HCT116 (cell line): ENCODE measurements at regions not wholly inside any gene's neighbourhood (a gene's known extent, or its start where the extent isn't known, plus 50 kb on each side); places are given as distances from the start of the nearest gene placed in this dataset.

ENCODE experiments used
- ATAC-seq: fragments of 200-7000 bp; cut with Tn5 transposase; 2 replicates; pipeline ENCODE4 v1.9.1; 2020; ENCODE audit warnings: mild to moderate bottlenecking, moderate library complexity
- BruUV-seq: library from RNA; stranded (reverse); fragments of 400-500 nt; replicated peaks from 2 replicates; lab custom pipeline; 2021; lab: Mats Ljungman, UMichigan
- CTCF ChIA-PET: fragments of 300-600 bp; sonication (Branson Sonifier 250); formaldehyde crosslinking; loops from one replicate; lab custom pipeline; 2021; ENCODE audit warnings: antibody characterized with exemption; lab: Charles Lee
- POLR2A ChIA-PET: fragments of 300-600, 350-600 bp; sonication (Branson Sonifier 250); formaldehyde crosslinking; loops from one replicate; lab custom pipeline; 2021; ENCODE audit warnings: antibody characterized with exemption; lab: Charles Lee
- RAD21 ChIA-PET, 2 experiments: fragments of 300-600 bp; sonication (Branson Sonifier 250); formaldehyde crosslinking; loops; one replicate each; lab custom pipeline; 2023; ENCODE audit warnings: low total read pairs in 2 of 2; ENCODE audit not compliant: uncharacterized antibody in 2 of 2, unreplicated experiment in 2 of 2, low non-redundant PET in 1 of 2; lab: Charles Lee
- DNase-seq: peaks from one replicate; pipeline ENCODE4 v3.0.0-alpha.2; 2010; ENCODE audit warnings: low read depth, low spot score
- H2AFZ ChIP-seq: fragments of 200-600 bp; shearing (Covaris generic), sonication (generic); 2 replicates; pipeline ENCODE4 v1.6.1; 2017; ENCODE audit warnings: low read depth, mixed run types, mixed read lengths, antibody characterized with exemption, low read length; ENCODE audit not compliant: poor library complexity, severe bottlenecking
- H3K27ac ChIP-seq: 2 replicates; pipeline ENCODE4 v1.5.1; 2012; ENCODE audit warnings: low read depth, low read length
- H3K27me3 ChIP-seq: fragments of 200-600 bp; sonication (generic); 2 replicates; pipeline ENCODE4 v1.6.1; 2016; ENCODE audit warnings: mixed run types, low read length, mixed read lengths; ENCODE audit not compliant: insufficient read depth
- H3K36me3 ChIP-seq, 2 experiments: fragments of 200-500 bp in 1 of 2; fragments of 200-600 bp in 1 of 2; sonication (Bioruptor generic) in 1 of 2; sonication (generic) in 1 of 2; 2 replicates each; pipeline versions ENCODE4 v1.5.1 to v1.6.1; 2014 to 2016; ENCODE audit warnings: low read length in 2 of 2, inconsistent platforms in 1 of 2, mixed read lengths in 1 of 2, mixed run types in 1 of 2; ENCODE audit not compliant: insufficient read depth in 2 of 2, control insufficient read depth in 1 of 2
- H3K4me1 ChIP-seq, 2 experiments: fragments of 200-600 bp in 1 of 2; sonication (generic) in 1 of 2; 2 replicates each; pipeline versions ENCODE4 v1.5.1 to v1.6.1; 2012 to 2017; ENCODE audit warnings: low read length in 2 of 2, inconsistent platforms in 1 of 2, mild to moderate bottlenecking in 1 of 2, mixed read lengths in 1 of 2, mixed run types in 1 of 2, moderate library complexity in 1 of 2; ENCODE audit not compliant: insufficient read depth in 2 of 2, control insufficient read depth in 1 of 2
- H3K4me2 ChIP-seq: fragments of 200-600 bp; sonication (generic); 2 replicates; pipeline ENCODE4 v1.6.1; 2017; ENCODE audit warnings: mixed run types, low read length, mixed read lengths
- H3K4me3 ChIP-seq, 2 experiments: fragments of 200-600 bp in 1 of 2; sonication (generic) in 1 of 2; replicated peaks in 1 of 2; 2 replicates each; pipeline ENCODE4 v1.5.1; 2011 to 2016; ENCODE audit warnings: low read length in 2 of 2, control low read depth in 1 of 2, low read depth in 1 of 2, mild to moderate bottlenecking in 1 of 2, mixed read lengths in 1 of 2, mixed run types in 1 of 2
- H3K79me2 ChIP-seq: fragments of 200-600 bp; sonication (generic); 2 replicates; pipeline ENCODE4 v1.6.1; 2017; ENCODE audit warnings: mild to moderate bottlenecking, mixed run types, low read length, moderate library complexity, mixed read lengths; ENCODE audit not compliant: insufficient read depth
- H3K9ac ChIP-seq: fragments of 200-600 bp; sonication (generic); 2 replicates; pipeline ENCODE4 v1.6.1; 2016; ENCODE audit warnings: low read length, mixed read lengths
- H3K9me2 ChIP-seq: fragments of 200-600 bp; sonication (generic), shearing (Covaris generic); 2 replicates; pipeline ENCODE4 v1.6.1; 2017; ENCODE audit warnings: mixed run types, mild to moderate bottlenecking, moderate library complexity; ENCODE audit not compliant: insufficient read depth
- H3K9me3 ChIP-seq, 2 experiments: fragments of 200-500 bp in 1 of 2; fragments of 200-600 bp in 1 of 2; sonication (Bioruptor generic) in 1 of 2; sonication (generic) in 1 of 2; 2 replicates each; pipeline ENCODE4 v1.6.1; 2014 to 2017; ENCODE audit warnings: low read length in 2 of 2, mixed read lengths in 2 of 2, inconsistent platforms in 1 of 2, low read depth in 1 of 2, mild to moderate bottlenecking in 1 of 2, mixed run types in 1 of 2, moderate library complexity in 1 of 2; ENCODE audit not compliant: control insufficient read depth in 1 of 2, insufficient read depth in 1 of 2
- H4K20me1 ChIP-seq: fragments of 200-600 bp; sonication (generic), shearing (Covaris generic); 2 replicates; pipeline ENCODE4 v1.6.1; 2017; ENCODE audit warnings: mixed run types, mild to moderate bottlenecking, moderate library complexity; ENCODE audit not compliant: insufficient read depth
- CEBPB ChIP-seq: IDR thresholded peaks from 2 replicates; pipeline ENCODE4 v1.6.1; 2012; ENCODE audit warnings: low read depth
- EGR1 ChIP-seq: IDR thresholded peaks from 2 replicates; pipeline ENCODE4 v1.6.1; 2012; ENCODE audit warnings: low read depth
- ELF1 ChIP-seq: IDR thresholded peaks from 2 replicates; pipeline ENCODE4 v1.6.1; 2012; ENCODE audit warnings: low read depth, borderline replicate concordance
- EZH2phosphoT487 ChIP-seq: fragments of 200-600 bp; IDR thresholded peaks from 2 replicates; pipeline ENCODE4 v1.6.1; 2018; ENCODE audit warnings: antibody characterized with exemption, borderline replicate concordance
- JUND ChIP-seq: IDR thresholded peaks from 2 replicates; pipeline ENCODE4 v1.6.1; 2012
- POLR2AphosphoS5 ChIP-seq: IDR thresholded peaks from 2 replicates; pipeline ENCODE4 v1.6.1; 2011; ENCODE audit warnings: mild to moderate bottlenecking, low read depth, low read length, moderate library complexity
- RAD21 ChIP-seq: IDR thresholded peaks from 2 replicates; pipeline ENCODE4 v1.6.1; 2012; ENCODE audit warnings: low read depth, mild to moderate bottlenecking
- SIN3A ChIP-seq: IDR thresholded peaks from 2 replicates; pipeline ENCODE4 v1.6.1; 2012; ENCODE audit warnings: low read depth
- SP1 ChIP-seq: IDR thresholded peaks from 2 replicates; pipeline ENCODE4 v1.6.1; 2012; ENCODE audit warnings: low read depth
- TCF7L2 ChIP-seq: IDR thresholded peaks from 2 replicates; pipeline ENCODE4 v1.7.0; 2011; ENCODE audit warnings: borderline replicate concordance, inconsistent platforms; ENCODE audit not compliant: insufficient read depth, insufficient read length; ENCODE audit errors: extremely low read depth
- YY1 ChIP-seq: IDR thresholded peaks from 2 replicates; pipeline ENCODE4 v1.6.1; 2011; ENCODE audit warnings: low read length, low read depth, moderate library complexity, mild to moderate bottlenecking; ENCODE audit not compliant: insufficient replicate concordance; ENCODE audit errors: extremely low read depth
- ZFX ChIP-seq: fragments of 450-650 bp; IDR thresholded peaks from 2 replicates; pipeline ENCODE4 v1.6.1; 2017
- ZNF274 ChIP-seq: fragments of 200-500 bp; sonication (Bioruptor generic); IDR thresholded peaks from 2 replicates; pipeline ENCODE4 v1.6.1; 2014; ENCODE audit warnings: mild to moderate bottlenecking, low read depth, low read length, inconsistent platforms
- intact Hi-C: fragments of 100-400 bp; cut with micrococcal nuclease; formaldehyde crosslinking; loops from 2 replicates; pipeline ENCODE4 v1.10.0; 2022
- TF ChIP-seq, protein P1 (sequence below), 3 experiments: fragments of 200-600 bp in 1 of 3; sonication (generic) in 1 of 3; IDR thresholded peaks in 2 of 3; conservative IDR thresholded peaks in 1 of 3; 2 replicates each; pipeline ENCODE4 v1.5.1; 2012 to 2017; ENCODE audit warnings: low read depth in 2 of 3, low read length in 2 of 3, antibody characterized with exemption in 1 of 3, borderline replicate concordance in 1 of 3, control low read depth in 1 of 3, mild to moderate bottlenecking in 1 of 3, mixed read lengths in 1 of 3, mixed run types in 1 of 3, moderate library complexity in 1 of 3; ENCODE audit not compliant: insufficient read depth in 1 of 3
- TF ChIP-seq, protein P2 (sequence below): IDR thresholded peaks from 2 replicates; pipeline ENCODE4 v1.6.1; 2011; ENCODE audit warnings: mild to moderate bottlenecking, low read length, moderate library complexity; ENCODE audit not compliant: insufficient replicate concordance; ENCODE audit errors: extremely low read depth
- TF ChIP-seq, protein P3 (sequence below): IDR thresholded peaks from 2 replicates; pipeline ENCODE4 v1.6.1; 2012
- TF ChIP-seq, protein P4 (sequence below): IDR thresholded peaks from 2 replicates; pipeline ENCODE4 v1.6.1; 2012
- TF ChIP-seq, protein P5 (sequence below): IDR thresholded peaks from 2 replicates; pipeline ENCODE4 v1.6.1; 2012; ENCODE audit warnings: low read depth

DNA sequence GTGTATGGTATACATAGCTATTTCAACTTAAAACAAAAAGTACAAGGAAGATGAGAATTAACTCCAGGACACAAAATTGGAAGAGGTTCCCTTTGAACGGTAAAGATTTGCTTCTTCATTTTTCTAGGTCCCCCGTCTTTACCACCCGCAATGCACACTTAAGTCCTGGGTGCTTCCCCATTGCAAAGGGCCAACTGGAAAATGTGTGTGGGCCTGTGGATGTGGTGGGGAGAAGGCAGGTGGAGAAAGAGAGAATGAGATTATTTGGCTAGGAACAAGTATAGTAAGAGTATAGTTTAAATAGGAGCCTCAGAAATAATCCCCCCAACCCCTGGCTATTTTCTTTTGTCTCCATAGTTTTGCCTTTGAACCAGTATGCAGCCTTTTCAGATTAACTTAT lies 115.4 kb downstream of the HLX start:
- CTCF ChIA-PET = no interaction called here
- H2AFZ ChIP-seq = no peak overlapping the region
- no peak overlapping the region for H3K4me3 ChIP-seq

More for the DNA sequence above, 115.4 kb downstream of the HLX start:
- Histone ChIP-seq H3K9me2 (no peaks in the 10 kb centered on the region), H3K4me2 (no peak overlapping the region), H3K79me2 (no peaks in the 10 kb centered on the region), H3K9ac (no peak overlapping the region), H3K27me3 (0 out of 2 replicates have a peak, but pooled peaks cover 7% of the 10 kb centered on the region), H3K9me3 (no peaks in the 10 kb centered on the region), H3K4me1 (no peaks in the 10 kb centered on the region), H3K27ac (no peak overlapping the region), H4K20me1 (no peaks in the 10 kb centered on the region), H3K36me3 (no peaks in the 10 kb centered on the region)
- intact Hi-C loops = no loop called here
- ChIA-PET POLR2A (no interaction called here), RAD21 (no interaction called here)
- TF ChIP-seq SP1 (no peak), TCF7L2 (no peak), ELF1 (no peak), YY1 (no peak), EZH2phosphoT487 (no peak), EGR1 (no peak), POLR2AphosphoS5 (no peak), RAD21 (no peak), ZNF274 (no peak), ZFX (no peak), SIN3A (no peak), CEBPB (no peak), JUND (no peak)
- TF ChIP-seq, protein P1, sequence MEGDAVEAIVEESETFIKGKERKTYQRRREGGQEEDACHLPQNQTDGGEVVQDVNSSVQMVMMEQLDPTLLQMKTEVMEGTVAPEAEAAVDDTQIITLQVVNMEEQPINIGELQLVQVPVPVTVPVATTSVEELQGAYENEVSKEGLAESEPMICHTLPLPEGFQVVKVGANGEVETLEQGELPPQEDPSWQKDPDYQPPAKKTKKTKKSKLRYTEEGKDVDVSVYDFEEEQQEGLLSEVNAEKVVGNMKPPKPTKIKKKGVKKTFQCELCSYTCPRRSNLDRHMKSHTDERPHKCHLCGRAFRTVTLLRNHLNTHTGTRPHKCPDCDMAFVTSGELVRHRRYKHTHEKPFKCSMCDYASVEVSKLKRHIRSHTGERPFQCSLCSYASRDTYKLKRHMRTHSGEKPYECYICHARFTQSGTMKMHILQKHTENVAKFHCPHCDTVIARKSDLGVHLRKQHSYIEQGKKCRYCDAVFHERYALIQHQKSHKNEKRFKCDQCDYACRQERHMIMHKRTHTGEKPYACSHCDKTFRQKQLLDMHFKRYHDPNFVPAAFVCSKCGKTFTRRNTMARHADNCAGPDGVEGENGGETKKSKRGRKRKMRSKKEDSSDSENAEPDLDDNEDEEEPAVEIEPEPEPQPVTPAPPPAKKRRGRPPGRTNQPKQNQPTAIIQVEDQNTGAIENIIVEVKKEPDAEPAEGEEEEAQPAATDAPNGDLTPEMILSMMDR (IDR thresholded peaks at IDR 0.05 in 2 of 3, conservative IDR thresholded peaks at IDR 0.05 in 1 of 3; ENCODE audit: borderline replicate concordance in 1 of 3, insufficient read depth in 1 of 3, low read depth in 2 of 3, low read length in 2 of 3) = no peak
- TF ChIP-seq, protein P2, sequence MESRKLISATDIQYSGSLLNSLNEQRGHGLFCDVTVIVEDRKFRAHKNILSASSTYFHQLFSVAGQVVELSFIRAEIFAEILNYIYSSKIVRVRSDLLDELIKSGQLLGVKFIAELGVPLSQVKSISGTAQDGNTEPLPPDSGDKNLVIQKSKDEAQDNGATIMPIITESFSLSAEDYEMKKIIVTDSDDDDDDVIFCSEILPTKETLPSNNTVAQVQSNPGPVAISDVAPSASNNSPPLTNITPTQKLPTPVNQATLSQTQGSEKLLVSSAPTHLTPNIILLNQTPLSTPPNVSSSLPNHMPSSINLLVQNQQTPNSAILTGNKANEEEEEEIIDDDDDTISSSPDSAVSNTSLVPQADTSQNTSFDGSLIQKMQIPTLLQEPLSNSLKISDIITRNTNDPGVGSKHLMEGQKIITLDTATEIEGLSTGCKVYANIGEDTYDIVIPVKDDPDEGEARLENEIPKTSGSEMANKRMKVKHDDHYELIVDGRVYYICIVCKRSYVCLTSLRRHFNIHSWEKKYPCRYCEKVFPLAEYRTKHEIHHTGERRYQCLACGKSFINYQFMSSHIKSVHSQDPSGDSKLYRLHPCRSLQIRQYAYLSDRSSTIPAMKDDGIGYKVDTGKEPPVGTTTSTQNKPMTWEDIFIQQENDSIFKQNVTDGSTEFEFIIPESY = no peak
- TF ChIP-seq, protein P3, sequence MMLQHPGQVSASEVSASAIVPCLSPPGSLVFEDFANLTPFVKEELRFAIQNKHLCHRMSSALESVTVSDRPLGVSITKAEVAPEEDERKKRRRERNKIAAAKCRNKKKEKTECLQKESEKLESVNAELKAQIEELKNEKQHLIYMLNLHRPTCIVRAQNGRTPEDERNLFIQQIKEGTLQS = no peak
- TF ChIP-seq, protein P4, sequence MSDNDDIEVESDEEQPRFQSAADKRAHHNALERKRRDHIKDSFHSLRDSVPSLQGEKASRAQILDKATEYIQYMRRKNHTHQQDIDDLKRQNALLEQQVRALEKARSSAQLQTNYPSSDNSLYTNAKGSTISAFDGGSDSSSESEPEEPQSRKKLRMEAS = no peak
- TF ChIP-seq, protein P5, sequence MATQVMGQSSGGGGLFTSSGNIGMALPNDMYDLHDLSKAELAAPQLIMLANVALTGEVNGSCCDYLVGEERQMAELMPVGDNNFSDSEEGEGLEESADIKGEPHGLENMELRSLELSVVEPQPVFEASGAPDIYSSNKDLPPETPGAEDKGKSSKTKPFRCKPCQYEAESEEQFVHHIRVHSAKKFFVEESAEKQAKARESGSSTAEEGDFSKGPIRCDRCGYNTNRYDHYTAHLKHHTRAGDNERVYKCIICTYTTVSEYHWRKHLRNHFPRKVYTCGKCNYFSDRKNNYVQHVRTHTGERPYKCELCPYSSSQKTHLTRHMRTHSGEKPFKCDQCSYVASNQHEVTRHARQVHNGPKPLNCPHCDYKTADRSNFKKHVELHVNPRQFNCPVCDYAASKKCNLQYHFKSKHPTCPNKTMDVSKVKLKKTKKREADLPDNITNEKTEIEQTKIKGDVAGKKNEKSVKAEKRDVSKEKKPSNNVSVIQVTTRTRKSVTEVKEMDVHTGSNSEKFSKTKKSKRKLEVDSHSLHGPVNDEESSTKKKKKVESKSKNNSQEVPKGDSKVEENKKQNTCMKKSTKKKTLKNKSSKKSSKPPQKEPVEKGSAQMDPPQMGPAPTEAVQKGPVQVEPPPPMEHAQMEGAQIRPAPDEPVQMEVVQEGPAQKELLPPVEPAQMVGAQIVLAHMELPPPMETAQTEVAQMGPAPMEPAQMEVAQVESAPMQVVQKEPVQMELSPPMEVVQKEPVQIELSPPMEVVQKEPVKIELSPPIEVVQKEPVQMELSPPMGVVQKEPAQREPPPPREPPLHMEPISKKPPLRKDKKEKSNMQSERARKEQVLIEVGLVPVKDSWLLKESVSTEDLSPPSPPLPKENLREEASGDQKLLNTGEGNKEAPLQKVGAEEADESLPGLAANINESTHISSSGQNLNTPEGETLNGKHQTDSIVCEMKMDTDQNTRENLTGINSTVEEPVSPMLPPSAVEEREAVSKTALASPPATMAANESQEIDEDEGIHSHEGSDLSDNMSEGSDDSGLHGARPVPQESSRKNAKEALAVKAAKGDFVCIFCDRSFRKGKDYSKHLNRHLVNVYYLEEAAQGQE = no peak
- ATAC-seq (no peak), DNase-seq (no peak)
- BruUV-seq = no TSS peak
